Prostate gland (tissue), 2 donors: ENCODE measurements at regions not wholly inside any gene's neighbourhood (a gene's known extent, or its start where the extent isn't known, plus 50 kb on each side); places are given as distances from the start of the nearest gene placed in this dataset.

ENCODE experiments used
- POLR2A ChIP-seq: fragments of 450-650 bp; IDR thresholded peaks from one replicate; pipeline ENCODE4 v1.6.1; 2016; ENCODE audit warnings: antibody characterized with exemption, mild to moderate bottlenecking
- POLR2AphosphoS5 ChIP-seq: sonication (generic); formaldehyde crosslinking; IDR thresholded peaks from one replicate; pipeline ENCODE4 v1.6.1; 2017; ENCODE audit warnings: antibody characterized with exemption
- TF ChIP-seq, protein P1 (sequence below), 4 experiments: fragments of 200-600 bp in 2 of 4; fragments of 450-650 bp in 2 of 4; sonication (generic) in 2 of 4; IDR thresholded peaks; 1 replicate in 3 of 4; 2 replicates in 1 of 4; pipeline ENCODE4 v1.5.1; 2016 to 2019; ENCODE audit warnings: antibody characterized with exemption in 4 of 4, mild to moderate bottlenecking in 2 of 4, moderate library complexity in 2 of 4

DNA sequence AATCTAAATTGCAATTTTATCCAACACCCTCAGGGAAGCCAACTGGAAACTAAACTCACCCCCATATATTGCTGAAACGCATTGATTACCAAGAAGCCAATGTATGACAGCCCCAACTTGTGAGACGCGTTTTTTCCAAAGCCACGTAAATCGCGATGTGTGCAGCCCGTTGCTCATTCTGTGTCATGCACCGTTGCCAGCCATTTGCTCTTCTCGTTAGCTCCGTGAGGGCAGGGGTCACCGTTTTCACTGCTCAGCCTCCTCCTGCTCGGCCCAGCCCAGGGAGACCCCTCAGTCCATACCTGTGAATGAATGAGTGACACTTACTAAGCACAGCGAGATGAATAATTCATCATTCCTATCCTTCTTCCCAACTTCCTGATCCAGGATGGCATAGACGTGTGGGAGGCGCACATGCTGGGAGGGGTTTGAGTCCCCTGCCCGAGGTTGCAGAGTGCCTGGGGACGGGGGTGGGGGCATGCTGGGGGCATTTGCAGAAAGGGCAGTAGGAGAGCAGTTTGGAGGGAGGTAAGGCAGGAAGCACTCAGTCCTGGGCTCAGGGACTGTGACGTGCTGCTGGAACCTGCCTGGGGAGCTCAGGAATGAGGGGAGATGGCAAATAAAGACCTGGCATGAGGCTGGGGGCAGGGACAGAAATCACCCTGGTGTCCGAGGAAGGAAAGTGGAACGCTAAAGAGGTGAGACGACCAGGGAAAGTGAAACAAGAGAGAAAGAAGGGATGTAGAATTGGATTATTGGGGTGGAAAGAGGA, 104.2 kb upstream of the SDK1 start:
- TF ChIP-seq, protein P1, sequence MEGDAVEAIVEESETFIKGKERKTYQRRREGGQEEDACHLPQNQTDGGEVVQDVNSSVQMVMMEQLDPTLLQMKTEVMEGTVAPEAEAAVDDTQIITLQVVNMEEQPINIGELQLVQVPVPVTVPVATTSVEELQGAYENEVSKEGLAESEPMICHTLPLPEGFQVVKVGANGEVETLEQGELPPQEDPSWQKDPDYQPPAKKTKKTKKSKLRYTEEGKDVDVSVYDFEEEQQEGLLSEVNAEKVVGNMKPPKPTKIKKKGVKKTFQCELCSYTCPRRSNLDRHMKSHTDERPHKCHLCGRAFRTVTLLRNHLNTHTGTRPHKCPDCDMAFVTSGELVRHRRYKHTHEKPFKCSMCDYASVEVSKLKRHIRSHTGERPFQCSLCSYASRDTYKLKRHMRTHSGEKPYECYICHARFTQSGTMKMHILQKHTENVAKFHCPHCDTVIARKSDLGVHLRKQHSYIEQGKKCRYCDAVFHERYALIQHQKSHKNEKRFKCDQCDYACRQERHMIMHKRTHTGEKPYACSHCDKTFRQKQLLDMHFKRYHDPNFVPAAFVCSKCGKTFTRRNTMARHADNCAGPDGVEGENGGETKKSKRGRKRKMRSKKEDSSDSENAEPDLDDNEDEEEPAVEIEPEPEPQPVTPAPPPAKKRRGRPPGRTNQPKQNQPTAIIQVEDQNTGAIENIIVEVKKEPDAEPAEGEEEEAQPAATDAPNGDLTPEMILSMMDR (IDR thresholded peaks at IDR 0.05) = no peak
- TF ChIP-seq POLR2A (no peak), POLR2AphosphoS5 (no peak)
